H9 (cell line): ENCODE measurements at regions not wholly inside any gene's neighbourhood (a gene's known extent, or its start where the extent isn't known, plus 50 kb on each side); places are given as distances from the start of the nearest gene placed in this dataset.

Experiments used
- DNase-seq: peaks from one replicate; pipeline ENCODE4 v3.0.0-alpha.2; 2017
- H2AFZ ChIP-seq: one replicate; pipeline ENCODE4 v1.6.1; 2013; ENCODE audit warnings: mild to moderate bottlenecking, low read length, control low read depth, moderate library complexity
- H2AK5ac ChIP-seq: 2 replicates; pipeline ENCODE4 v1.6.1; 2013; ENCODE audit warnings: low read length, control low read depth, mixed read lengths; ENCODE audit not compliant: insufficient read length
- H2BK120ac ChIP-seq: one replicate; pipeline ENCODE4 v1.6.1; 2013; ENCODE audit warnings: low read depth, mild to moderate bottlenecking, low read length, control low read depth, inconsistent platforms; ENCODE audit not compliant: poor library complexity, severe bottlenecking
- H2BK12ac ChIP-seq: 2 replicates; pipeline ENCODE4 v1.6.1; 2013; ENCODE audit warnings: low read length, control low read depth, mixed read lengths, low read depth; ENCODE audit not compliant: insufficient read length
- H2BK15ac ChIP-seq: 2 replicates; pipeline ENCODE4 v1.6.1; 2013; ENCODE audit warnings: low read depth, low read length, control low read depth
- H2BK20ac ChIP-seq: one replicate; pipeline ENCODE4 v1.6.1; 2013; ENCODE audit warnings: low read depth, mild to moderate bottlenecking, low read length, control low read depth, inconsistent platforms; ENCODE audit not compliant: poor library complexity, severe bottlenecking
- H2BK5ac ChIP-seq: 2 replicates; pipeline ENCODE4 v1.6.1; 2013; ENCODE audit warnings: low read length, control low read depth, mixed read lengths; ENCODE audit not compliant: insufficient read length
- H3K14ac ChIP-seq: 2 replicates; pipeline ENCODE4 v1.6.1; 2013; ENCODE audit warnings: low read length, control low read depth; ENCODE audit not compliant: insufficient read depth
- H3K18ac ChIP-seq: 2 replicates; pipeline ENCODE4 v1.6.1; 2013; ENCODE audit warnings: low read depth, mild to moderate bottlenecking, mixed read lengths, low read length, control low read depth; ENCODE audit not compliant: insufficient read length
- H3K23ac ChIP-seq: 2 replicates; pipeline ENCODE4 v1.6.1; 2013; ENCODE audit warnings: low read length, control low read depth, mixed read lengths, low read depth; ENCODE audit not compliant: insufficient read length
- H3K23me2 ChIP-seq: 2 replicates; pipeline ENCODE4 v1.6.1; 2013; ENCODE audit warnings: low read depth, mild to moderate bottlenecking, mixed read lengths, low read length, control low read depth; ENCODE audit not compliant: insufficient read length, poor library complexity, severe bottlenecking
- H3K27ac ChIP-seq: 2 replicates; pipeline ENCODE4 v1.5.1; 2013; ENCODE audit warnings: low read length, control low read depth, mixed read lengths, low read depth; ENCODE audit not compliant: insufficient read length
- H3K27me3 ChIP-seq: 2 replicates; pipeline ENCODE4 v1.6.1; 2013; ENCODE audit warnings: low read length, control low read depth, inconsistent platforms; ENCODE audit not compliant: insufficient read depth
- H3K4ac ChIP-seq: 2 replicates; pipeline ENCODE4 v1.6.1; 2013; ENCODE audit warnings: low read depth, mild to moderate bottlenecking, control low read depth, inconsistent platforms, low read length, moderate library complexity
- H3K4me1 ChIP-seq: 2 replicates; pipeline ENCODE4 v1.6.1; 2013; ENCODE audit warnings: low read length, control low read depth, inconsistent platforms; ENCODE audit not compliant: insufficient read depth
- H3K4me2 ChIP-seq: 2 replicates; pipeline ENCODE4 v1.6.1; 2013; ENCODE audit warnings: low read length, control low read depth, mixed read lengths; ENCODE audit not compliant: insufficient read length, insufficient read depth
- H3K56ac ChIP-seq: 2 replicates; pipeline ENCODE4 v1.6.1; 2013; ENCODE audit warnings: low read depth, mild to moderate bottlenecking, mixed read lengths, low read length, control low read depth; ENCODE audit not compliant: insufficient read length
- H3K79me1 ChIP-seq: 2 replicates; pipeline ENCODE4 v1.6.1; 2013; ENCODE audit warnings: low read depth, mild to moderate bottlenecking, moderate library complexity, low read length, control low read depth, inconsistent platforms; ENCODE audit not compliant: insufficient read depth, poor library complexity, severe bottlenecking
- H3K79me2 ChIP-seq: 2 replicates; pipeline ENCODE4 v1.6.1; 2013; ENCODE audit warnings: low read length, control low read depth, inconsistent platforms; ENCODE audit not compliant: insufficient read depth
- H3K9ac ChIP-seq: 2 replicates; pipeline ENCODE4 v1.6.1; 2013; ENCODE audit warnings: low read length, control low read depth, mixed read lengths; ENCODE audit not compliant: insufficient read length; ENCODE audit errors: extremely low read depth
- H3K9me3 ChIP-seq: one replicate; pipeline ENCODE4 v1.6.1; 2013; ENCODE audit warnings: low read depth, low read length, inconsistent platforms; ENCODE audit not compliant: control insufficient read depth
- H3T11ph ChIP-seq: one replicate; pipeline ENCODE4 v1.6.1; 2013; ENCODE audit warnings: mild to moderate bottlenecking, low read length, control low read depth, inconsistent platforms
- H4K20me1 ChIP-seq: one replicate; pipeline ENCODE4 v1.6.1; 2013; ENCODE audit not compliant: control insufficient read depth, insufficient read length, insufficient read depth
- H4K5ac ChIP-seq: 2 replicates; pipeline ENCODE4 v1.6.1; 2013; ENCODE audit warnings: low read depth, mild to moderate bottlenecking, mixed read lengths, low read length, control low read depth; ENCODE audit not compliant: insufficient read length
- H4K8ac ChIP-seq: replicated peaks from 2 replicates; pipeline ENCODE4 v1.6.1; 2013; ENCODE audit warnings: low read length, control low read depth, mixed read lengths, low read depth; ENCODE audit not compliant: insufficient read length
- H4K91ac ChIP-seq: 2 replicates; pipeline ENCODE4 v1.6.1; 2013; ENCODE audit warnings: low read depth, mild to moderate bottlenecking, moderate library complexity, mixed read lengths, low read length, control low read depth; ENCODE audit not compliant: insufficient read length
- H3K27ac Mint-ChIP-seq, 3 experiments: 2 replicates in 2 of 3; 3 replicates in 1 of 3; pipeline ENCODE4 v1.8.0; 2020 to 2021; ENCODE audit warnings: mixed read lengths in 3 of 3, mild to moderate bottlenecking in 1 of 3, moderate library complexity in 1 of 3
- H3K27me3 Mint-ChIP-seq: 2 replicates; pipeline ENCODE4 v1.8.0; 2021; ENCODE audit warnings: low read depth, mild to moderate bottlenecking, moderate library complexity, mixed read lengths
- H3K36me3 Mint-ChIP-seq, 3 experiments: 2 replicates in 2 of 3; 3 replicates in 1 of 3; pipeline ENCODE4 v1.8.0; 2020 to 2021; ENCODE audit warnings: low read depth in 3 of 3, mixed read lengths in 3 of 3; ENCODE audit not compliant: insufficient read depth in 1 of 3
- H3K4me1 Mint-ChIP-seq, 2 experiments: 2 replicates each; pipeline ENCODE4 v1.8.0; 2020; ENCODE audit warnings: mixed read lengths in 2 of 2
- H3K4me3 Mint-ChIP-seq, 2 experiments: 2 replicates in 1 of 2; 3 replicates in 1 of 2; pipeline ENCODE4 v1.8.0; 2020 to 2021; ENCODE audit warnings: mild to moderate bottlenecking in 2 of 2, mixed read lengths in 2 of 2, moderate library complexity in 1 of 2
- H3K9me3 Mint-ChIP-seq, 2 experiments: 2 replicates in 1 of 2; 3 replicates in 1 of 2; pipeline ENCODE4 v1.8.0; 2020; ENCODE audit warnings: mild to moderate bottlenecking in 2 of 2, mixed read lengths in 2 of 2, moderate library complexity in 1 of 2
- WGBS: extraction: QIAGEN DNeasy Blood & Tissue Kit; methylation state at CpG from one replicate; pipeline ENCODE4 v1.1.7; 2013; ENCODE audit warnings: missing lambda C conversion rate, low lambda C conversion rate, mixed read lengths; ENCODE audit not compliant: insufficient read length; ENCODE audit errors: extremely low coverage; 5-methylcytosine and 5-hydroxymethylcytosine counted together
- TF ChIP-seq, protein P1 (sequence below): fragments of 200-600 bp; sonication (generic); conservative IDR thresholded peaks from 3 replicates; pipeline ENCODE4 v1.8.0; 2021; ENCODE audit warnings: antibody characterized with exemption, mild to moderate bottlenecking

DNA sequence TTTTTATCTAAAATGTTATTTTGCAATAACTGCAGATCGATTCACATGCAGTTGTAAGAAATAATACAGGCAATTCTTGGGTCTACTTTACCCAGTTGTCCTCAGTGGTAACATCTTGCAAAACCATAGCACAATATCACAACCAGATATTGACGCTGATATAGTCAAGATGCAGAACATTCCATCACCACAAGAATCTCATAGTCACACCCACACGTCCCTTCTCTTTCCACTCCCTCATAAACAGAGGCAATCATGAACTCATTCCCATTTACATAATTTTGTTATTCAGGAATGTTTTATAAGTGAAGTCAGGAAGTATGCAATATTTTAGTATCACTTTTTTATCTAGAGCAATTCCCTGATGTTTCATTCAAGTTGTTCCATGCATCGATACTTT, 797.5 kb upstream of the RAB6C start:
- Histone ChIP-seq H3K23me2 (no peaks in the 10 kb centered on the region), H4K5ac (no peak overlapping the region), H3K4me2 (no peak overlapping the region), H2BK12ac (no peak overlapping the region), H3K14ac (no peak overlapping the region), H2BK15ac (no peak overlapping the region), H3K79me2 (no peaks in the 10 kb centered on the region), H3K9ac (no peak overlapping the region), H4K20me1 (no peaks in the 10 kb centered on the region), H3K27me3 (no peaks in the 10 kb centered on the region), H3T11ph (no peak overlapping the region), H3K56ac (no peak overlapping the region), H3K27ac (no peak overlapping the region), H3K18ac (no peak overlapping the region), H2AFZ (no peak overlapping the region), H2BK5ac (no peak overlapping the region), H3K9me3 (no peaks in the 10 kb centered on the region), H3K23ac (no peak overlapping the region), H3K4me1 (no peaks in the 10 kb centered on the region), H3K4ac (no peak overlapping the region), H3K79me1 (no peaks in the 10 kb centered on the region), H4K91ac (no peak overlapping the region), H2BK20ac (no peak overlapping the region), H4K8ac (no peak overlapping the region), H2BK120ac (no peak overlapping the region), H2AK5ac (no peak overlapping the region)
- no CpG with 5 or more reads among the region's 4 CpGs for WGBS
- Mint-ChIP-seq H3K27ac (no peak overlapping the region), H3K36me3 (no peaks in the 10 kb centered on the region), H3K9me3 (no peaks in the 10 kb centered on the region), H3K27me3 (no peaks in the 10 kb centered on the region), H3K4me3 (no peak overlapping the region), H3K4me1 (peaks cover 6% of the 10 kb centered on the region in 2 experiments)
- TF ChIP-seq, protein P1, sequence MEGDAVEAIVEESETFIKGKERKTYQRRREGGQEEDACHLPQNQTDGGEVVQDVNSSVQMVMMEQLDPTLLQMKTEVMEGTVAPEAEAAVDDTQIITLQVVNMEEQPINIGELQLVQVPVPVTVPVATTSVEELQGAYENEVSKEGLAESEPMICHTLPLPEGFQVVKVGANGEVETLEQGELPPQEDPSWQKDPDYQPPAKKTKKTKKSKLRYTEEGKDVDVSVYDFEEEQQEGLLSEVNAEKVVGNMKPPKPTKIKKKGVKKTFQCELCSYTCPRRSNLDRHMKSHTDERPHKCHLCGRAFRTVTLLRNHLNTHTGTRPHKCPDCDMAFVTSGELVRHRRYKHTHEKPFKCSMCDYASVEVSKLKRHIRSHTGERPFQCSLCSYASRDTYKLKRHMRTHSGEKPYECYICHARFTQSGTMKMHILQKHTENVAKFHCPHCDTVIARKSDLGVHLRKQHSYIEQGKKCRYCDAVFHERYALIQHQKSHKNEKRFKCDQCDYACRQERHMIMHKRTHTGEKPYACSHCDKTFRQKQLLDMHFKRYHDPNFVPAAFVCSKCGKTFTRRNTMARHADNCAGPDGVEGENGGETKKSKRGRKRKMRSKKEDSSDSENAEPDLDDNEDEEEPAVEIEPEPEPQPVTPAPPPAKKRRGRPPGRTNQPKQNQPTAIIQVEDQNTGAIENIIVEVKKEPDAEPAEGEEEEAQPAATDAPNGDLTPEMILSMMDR, result no peak
- no peak for DNase-seq
